NB4 (cell line): ENCODE measurements at regions not wholly inside any gene's neighbourhood (a gene's known extent, or its start where the extent isn't known, plus 50 kb on each side); places are given as distances from the start of the nearest gene placed in this dataset.

Experiments used
- DNase-seq: peaks from one replicate; pipeline ENCODE4 v3.0.0; 2010; ENCODE audit warnings: low read depth
- H3K4me3 ChIP-seq: one replicate; pipeline ENCODE4 v1.5.1; 2011; ENCODE audit warnings: mild to moderate bottlenecking, low read depth, low read length, moderate library complexity
- CTCF ChIP-seq: IDR thresholded peaks from one replicate; pipeline ENCODE4 v1.5.1; 2012; ENCODE audit warnings: low read depth, low read length
- MAX ChIP-seq: IDR thresholded peaks from 2 replicates; pipeline ENCODE4 v1.6.1; 2011; ENCODE audit warnings: low read depth, low read length
- MYC ChIP-seq: IDR thresholded peaks from 2 replicates; pipeline ENCODE4 v1.6.1; 2011; ENCODE audit warnings: low read depth, low read length
- POLR2A ChIP-seq: IDR thresholded peaks from 2 replicates; pipeline ENCODE4 v1.6.1; 2011; ENCODE audit warnings: mild to moderate bottlenecking; ENCODE audit not compliant: insufficient read length; ENCODE audit errors: extremely low read depth

- no peak overlapping the region for H3K4me3 ChIP-seq
- DNase-seq, result no peak
- TF ChIP-seq CTCF (no peak), MAX (no peak), MYC (no peak), POLR2A (no peak)
Observed at GRCh38 chr20:56841346-56841908, 212.3 kb downstream of the TFAP2C start.

GRCh38 chr20:56842056-56842455, 212.9 kb downstream of the TFAP2C start:
- no peak overlapping the region for H3K4me3 ChIP-seq
- TF ChIP-seq POLR2A (no peak), MYC (no peak), MAX (no peak), CTCF (no peak)
- DNase-seq, result no peak

- no peak overlapping the region for H3K4me3 ChIP-seq
- no peak for DNase-seq
- TF ChIP-seq MYC (no peak), POLR2A (no peak), CTCF (no peak), MAX (no peak)
Observed at GRCh38 chr20:56843386-56843785, 214.3 kb downstream of the TFAP2C start.

GRCh38 chr20:56843817-56844216, 214.7 kb downstream of the TFAP2C start:
- no peak for DNase-seq

GRCh38 chr20:56845546-56846086, 216.5 kb downstream of the TFAP2C start:
- DNase-seq, result no peak
- TF ChIP-seq MAX (no peak), CTCF (no peak), MYC (no peak), POLR2A (no peak)
- no peak overlapping the region for H3K4me3 ChIP-seq

More at GRCh38 chr20:56843817-56844216, 214.7 kb downstream of the TFAP2C start:
- H3K4me3 ChIP-seq, result no peak overlapping the region
- TF ChIP-seq MYC (no peak), POLR2A (no peak), MAX (no peak), CTCF (no peak)
